Stimulated activated naive CD4-positive, alpha-beta T cell (primary cell): ENCODE measurements at regions not wholly inside any gene's neighbourhood (a gene's known extent, or its start where the extent isn't known, plus 50 kb on each side); places are given as distances from the start of the nearest gene placed in this dataset.
"Not testable (repeated sequence)": the region's sequence is repeated elsewhere in the genome, so short reads cannot be mapped to it uniquely, and the experiment has no call there.

ENCODE experiments used
- DNase-seq, 6 experiments: peaks; one replicate each; lab custom pipeline; 2025; lab: John Stamatoyannopoulos, UW

DNA sequence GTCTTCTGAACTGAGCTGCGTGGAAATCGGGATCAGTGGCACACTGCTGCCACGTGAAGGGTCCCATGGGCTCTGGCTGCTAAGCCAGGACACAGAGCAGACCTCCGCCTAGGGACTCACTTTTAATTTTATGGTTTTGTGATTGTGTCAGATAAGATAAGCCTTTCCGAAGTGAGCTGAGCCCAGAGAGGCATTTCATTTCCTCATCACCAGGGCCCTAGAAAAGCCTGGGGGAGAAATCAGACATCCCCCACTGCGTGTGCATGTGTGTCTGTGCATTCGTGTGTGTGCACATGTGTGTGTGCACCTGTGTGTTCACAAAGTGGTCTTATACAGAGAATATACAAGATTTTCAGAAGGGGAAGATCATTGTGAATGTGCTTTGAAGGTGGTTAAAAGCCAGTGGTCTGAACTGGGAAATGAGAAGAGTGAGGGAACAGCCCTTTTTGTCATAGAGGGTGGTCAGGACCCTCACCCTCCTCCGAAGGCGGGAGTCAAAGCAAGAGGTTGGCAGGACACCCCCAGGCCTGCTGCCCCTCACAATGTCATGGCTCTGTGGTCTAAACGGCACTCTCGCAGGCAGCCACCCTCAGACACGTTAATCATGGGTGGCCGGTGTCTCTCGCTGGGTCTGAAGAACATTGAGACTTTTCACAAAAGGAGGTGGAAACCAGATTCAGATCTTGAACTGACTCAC, 176.1 kb upstream of the PFKP start:
- DNase-seq, result no peak

DNA sequence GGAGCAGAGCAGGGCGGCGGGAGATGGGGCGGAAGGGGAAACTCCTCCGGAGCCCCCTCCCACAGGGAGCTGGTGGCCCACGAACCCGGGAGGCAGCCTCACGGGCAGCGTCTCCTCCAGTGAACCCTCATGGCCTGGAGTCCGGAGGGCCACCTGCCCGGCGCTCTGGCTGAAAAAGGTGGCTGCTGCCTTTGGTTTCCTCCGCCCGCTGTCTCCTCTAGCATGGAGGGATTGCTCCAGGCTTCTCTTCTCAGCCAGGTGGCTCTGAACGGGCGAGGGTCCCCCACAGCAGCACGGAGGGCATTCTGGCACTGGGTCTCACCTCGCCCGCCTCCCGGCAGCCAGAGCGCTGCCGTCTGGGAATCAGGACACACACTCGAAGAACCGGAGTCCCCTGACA, 177.3 kb upstream of the PFKP start:
- no peak for DNase-seq

DNA sequence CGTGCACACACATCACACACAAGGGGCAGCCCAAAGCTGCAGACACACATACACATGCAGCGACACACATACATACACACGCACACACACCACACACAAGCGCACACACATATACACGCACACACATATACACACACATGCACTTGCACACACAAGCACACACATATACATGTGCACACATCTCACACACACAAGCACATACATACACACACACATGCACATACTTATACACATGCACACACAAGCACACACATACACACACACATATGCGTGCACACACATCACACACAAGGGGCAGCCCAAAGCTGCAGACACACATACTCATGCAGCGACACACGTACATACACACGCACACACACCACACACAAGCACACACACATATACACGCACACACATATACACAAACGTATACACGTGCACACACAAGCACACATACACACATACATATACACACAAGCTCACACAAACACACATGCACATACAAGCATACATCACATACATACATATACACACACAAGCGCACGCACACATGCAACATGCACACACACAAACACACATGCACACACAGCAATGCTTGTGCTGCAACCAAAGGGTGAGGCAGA, 178.8 kb upstream of the PFKP start:
- DNase-seq, result no peak

DNA sequence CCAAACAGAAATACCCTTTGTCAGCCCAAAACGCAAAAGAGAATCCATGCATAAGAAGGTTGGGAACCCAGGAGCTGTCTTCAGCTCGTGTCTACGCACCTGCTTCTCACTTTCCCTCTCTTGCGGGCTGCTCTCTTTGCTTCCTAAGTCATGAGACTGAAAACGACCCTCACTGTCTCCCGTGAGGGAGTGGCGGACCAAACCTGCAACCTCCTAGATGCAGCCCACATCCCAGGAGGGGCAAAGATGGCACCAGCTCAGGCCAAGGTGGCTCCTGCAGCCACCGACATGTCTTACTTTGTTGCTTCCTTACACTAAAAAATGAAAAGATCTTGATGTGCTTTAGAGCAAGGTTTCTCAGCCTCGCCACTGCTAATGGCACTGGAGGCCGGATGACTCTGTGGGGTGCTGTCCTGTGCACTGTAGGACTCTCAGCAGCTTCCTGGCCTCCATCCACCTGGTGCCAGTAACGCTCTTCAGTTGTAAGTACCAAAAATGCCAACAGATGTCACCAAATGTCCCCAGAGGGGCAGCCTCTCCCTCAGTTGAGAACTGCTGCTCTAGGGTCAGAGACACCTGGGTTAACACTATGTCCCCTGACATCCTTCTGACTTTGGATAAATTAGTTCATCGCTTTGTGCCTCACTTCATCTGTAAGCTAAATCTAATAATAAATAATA, 179.8 kb upstream of the PFKP start:
- DNase-seq, result no peak

DNA sequence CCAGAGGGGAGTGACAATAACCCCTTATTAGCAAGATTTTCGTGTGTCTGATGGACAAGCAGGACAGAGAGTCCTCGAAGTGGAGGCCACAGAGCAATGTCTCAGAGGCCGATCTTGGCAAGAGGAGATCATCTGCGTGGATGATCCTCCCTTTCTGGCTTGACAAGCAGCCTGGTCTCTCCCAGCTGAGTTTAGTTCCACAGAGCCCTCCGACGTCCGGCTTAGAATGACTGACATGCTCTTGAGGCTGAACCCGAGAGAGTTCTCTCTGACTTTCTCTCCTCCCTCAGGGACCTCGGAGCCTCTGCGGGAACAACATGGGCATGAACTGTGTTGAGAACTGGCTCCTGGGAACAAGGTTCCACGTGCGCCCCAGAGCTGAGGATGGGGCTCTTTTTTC, 180.7 kb upstream of the PFKP start:
- DNase-seq, result no peak

DNA sequence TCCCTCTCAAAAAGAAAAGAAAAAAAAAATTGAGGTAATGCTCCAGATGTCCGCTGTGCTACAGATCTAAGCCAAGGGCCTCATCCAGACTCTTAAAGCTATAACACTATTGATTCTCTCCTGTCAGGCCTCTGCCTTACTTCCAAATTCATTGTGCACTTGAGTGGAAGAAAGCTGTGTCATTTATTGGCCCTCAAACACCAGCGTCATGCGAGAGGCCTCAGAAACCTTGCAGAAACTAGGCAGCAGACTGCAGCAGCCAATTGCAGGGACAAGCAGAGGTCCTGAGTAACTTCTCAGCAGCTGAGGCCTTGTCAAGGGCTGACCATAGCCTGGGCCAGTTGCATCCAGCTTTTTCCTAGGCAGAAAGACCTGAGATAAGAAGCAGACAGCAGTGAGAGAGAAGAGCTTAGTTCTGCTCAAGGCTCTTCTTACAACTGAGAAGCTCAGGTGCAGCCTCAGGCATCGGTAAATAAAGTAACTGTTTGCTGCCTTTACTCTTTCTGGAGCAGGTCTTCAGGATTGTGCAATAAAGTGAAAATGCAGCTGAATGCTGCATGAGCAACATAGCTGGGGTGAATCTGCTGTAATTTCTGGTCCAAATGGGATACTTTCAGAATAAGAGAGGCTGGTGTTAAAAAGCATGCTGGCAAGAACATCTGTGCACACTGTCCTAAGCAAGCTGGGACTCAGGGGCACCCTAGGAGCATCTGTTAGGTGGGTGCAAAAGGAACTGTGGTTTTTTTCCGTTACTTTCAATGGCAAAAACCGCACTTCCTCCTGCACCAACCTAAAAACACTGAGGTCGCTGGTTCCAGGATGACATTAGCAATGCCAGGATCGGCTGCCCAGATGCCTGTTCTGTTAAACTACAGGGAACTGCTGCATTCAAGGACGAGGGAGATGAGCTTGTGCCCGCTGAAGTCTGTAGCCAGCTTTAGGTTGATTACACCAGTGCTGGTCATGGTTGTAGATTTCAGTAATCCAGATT, 181.8 kb upstream of the PFKP start:
- no peak for DNase-seq

DNA sequence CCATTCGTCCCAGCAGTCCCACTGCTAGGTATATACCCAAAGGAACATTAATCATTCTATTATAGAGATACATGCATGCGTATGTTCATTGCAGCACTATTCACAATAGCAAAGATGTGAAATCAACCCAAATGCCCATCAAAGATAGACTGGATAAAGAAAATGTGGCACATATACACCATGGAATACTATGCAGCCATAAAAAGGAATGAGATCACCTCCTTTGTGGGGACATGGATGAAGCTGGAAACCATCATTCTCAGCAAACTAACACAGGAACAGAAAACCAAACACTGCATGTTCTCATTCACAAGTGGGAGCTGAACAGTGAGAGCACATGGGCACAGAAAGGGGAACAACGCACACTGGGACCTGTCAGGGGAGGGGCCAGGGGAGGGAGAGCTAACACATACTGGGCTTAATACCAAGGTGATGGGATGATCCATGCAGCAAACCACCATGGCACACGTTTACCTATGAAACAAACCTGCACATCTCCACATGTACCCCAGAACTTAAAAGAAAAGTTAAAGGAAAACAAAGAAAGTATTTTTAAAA, 183.3 kb upstream of the PFKP start:
- not testable (repeated sequence) for DNase-seq

DNA sequence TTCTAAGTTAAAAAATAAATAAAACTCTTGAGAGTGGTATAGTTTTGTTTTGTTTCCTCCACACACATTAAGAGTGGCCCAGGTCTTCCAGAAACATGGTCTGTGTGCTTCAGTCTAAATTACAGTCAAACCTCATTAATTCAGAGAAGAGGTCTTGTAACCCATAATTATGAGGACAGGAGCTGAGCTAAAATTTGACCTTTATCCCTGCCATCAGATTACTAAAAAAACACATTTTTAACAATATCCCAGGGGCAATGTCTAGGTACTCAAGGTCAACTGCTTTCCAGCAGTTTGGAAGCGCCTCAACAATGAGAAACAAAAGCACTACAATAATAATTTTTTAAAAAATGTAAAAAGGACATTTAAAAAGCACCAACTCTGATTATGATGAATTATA, 184.1 kb upstream of the PFKP start:
- DNase-seq, result no peak

DNA sequence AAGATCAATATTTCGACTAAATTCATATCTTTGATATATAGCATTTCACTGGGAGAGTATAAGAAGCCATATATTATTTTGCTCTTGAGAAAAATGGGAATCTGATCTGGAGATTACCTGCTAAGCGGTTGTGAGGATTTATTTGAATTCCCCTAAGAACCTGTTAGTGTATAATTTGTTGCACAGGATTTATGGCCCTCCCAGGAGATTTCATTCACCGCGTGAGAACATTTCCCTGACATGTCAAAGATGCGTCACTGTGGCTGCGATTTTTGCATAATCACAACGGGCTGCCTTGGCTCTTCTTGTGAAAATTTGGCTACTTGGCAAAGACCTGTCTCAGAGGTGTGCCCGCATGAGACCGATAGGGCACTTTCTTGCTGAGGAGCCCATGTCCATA, 184.7 kb upstream of the PFKP start:
- DNase-seq, result no peak

DNA sequence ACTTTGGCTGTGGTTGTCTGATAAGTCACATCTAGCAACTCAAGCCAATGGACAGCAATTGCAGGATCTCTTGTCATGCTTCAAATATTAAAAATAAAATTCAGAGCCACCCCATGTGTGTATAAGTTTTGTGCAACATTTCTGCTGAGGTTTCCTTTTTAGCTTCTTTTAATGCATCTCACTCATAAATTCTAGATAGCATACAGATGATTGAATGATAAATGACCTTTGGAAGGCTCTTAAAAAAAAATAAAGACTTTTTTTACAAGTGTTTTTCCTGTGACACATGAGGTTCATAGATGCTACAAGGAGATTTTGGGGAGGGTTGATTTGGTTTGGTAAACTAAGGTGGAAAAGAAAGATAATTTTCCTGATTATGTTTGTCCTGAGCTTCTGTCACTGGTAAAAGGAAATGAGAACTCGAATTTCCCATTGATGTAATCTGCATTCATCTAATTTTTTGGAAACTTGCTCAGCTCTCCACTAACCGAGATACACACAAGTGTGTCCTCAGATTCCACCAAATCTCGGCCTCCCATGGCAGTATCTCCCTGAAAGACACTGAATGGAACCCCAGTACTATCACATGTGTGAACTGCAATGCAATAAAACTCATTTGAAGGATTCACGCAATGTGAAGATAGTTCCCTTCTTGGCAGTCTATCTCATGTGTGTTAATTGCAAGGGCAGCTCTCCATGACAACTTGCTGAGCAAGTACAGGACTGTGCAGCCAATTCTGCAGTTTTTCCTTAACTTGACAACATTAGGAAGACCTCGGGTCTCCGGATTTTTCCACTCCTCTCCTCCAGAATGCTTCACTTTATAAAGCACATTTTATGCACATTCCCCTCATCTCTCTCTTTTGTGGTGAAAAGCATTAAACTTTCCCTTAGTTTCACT, 185.4 kb upstream of the PFKP start:
- no peak for DNase-seq

DNA sequence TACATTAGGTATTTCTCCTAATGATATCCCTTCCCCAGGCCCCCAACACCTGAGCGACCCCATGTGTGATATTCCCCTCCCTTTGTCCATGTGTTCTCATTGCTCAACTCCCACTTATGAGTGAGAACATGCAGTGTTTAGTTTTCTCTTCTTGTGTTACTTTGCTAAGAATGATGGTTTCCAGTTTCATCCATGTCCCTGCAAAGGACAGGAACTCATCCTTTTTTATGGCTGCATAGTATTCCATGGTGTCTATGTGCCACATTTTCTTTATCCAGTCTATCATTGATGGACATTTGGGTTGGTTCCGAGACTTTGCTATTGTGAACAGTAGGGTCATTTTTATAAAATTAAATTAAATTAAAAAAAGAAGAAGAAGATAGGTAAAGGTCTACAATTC, 187.3 kb upstream of the PFKP start:
- not testable (repeated sequence) for DNase-seq

DNA sequence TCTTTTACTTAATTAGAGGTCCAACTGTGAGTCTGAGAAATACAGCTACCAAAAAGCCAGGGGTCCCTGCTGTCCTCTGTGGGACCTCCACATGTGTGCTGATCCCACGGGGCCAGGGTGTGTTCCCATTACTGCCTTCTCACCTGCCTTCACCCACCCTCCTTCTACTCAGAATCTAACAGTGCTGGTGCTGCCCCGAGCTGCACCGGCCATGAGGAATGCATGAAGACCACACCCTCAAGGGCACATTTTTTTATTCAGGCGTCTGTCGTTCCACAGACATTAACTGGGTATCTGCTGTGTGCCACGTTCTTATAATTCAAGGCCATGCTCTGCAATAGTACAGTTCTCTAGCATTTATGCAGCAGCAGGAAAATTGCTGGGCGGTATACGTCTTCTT, 188.5 kb upstream of the PFKP start:
- no peak for DNase-seq

DNA sequence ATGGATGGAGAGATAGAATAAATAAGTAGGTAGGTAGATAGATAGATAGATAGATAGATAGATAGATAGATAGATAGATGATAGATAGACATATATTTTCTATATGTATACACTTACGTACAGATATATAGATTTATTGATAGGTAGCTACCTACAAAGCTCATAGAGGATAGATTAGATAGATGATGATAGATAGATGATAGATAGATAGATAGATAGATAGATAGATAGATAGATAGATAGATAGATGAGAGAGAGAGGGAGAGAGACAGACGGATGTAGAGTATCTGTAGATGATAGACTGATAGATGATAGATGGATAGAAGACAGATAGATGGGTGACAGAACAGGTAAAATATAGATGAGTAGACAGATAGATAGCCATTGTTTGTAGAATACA, 191.3 kb upstream of the PFKP start:
- DNase-seq, result no peak

DNA sequence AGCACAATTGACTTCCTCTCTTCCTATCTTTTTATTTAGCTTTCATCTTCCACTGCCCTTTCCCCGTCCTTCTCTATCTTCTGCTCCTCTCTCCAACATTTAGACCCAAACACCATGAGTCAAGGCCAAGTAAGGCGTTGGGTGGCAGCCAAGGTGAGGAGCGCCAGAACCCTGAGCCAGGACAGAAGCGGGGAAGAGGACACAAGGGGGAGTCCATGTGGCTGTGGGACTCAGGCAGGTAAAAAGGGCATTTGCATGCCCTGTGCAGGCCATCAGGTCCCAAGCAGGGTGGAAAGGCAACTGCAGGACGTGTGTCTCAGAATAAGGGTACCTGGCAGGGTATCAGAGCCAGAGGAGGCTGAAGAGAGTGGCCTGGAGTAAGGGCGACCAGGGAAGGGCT, 192.4 kb upstream of the PFKP start:
- DNase-seq, result no peak

DNA sequence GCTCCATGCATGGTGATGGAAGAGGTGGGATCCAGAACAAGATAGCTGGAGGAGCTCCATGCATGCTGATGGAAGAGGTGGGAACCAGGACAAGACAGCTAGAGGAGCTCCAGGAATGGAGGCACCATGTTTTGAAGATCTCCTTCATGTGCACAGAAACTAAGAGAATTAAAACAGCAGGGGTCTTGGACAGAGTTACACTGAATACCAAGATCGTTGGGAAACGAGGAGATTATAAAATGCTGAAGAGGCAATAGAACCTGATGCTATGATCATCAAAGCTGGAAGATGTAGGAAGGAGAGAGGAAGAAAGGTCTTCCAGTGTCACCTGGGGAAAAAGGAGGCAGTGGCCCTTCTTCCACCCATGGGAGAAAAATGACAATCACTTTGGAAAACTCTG, 193.6 kb upstream of the PFKP start:
- no peak for DNase-seq

DNA sequence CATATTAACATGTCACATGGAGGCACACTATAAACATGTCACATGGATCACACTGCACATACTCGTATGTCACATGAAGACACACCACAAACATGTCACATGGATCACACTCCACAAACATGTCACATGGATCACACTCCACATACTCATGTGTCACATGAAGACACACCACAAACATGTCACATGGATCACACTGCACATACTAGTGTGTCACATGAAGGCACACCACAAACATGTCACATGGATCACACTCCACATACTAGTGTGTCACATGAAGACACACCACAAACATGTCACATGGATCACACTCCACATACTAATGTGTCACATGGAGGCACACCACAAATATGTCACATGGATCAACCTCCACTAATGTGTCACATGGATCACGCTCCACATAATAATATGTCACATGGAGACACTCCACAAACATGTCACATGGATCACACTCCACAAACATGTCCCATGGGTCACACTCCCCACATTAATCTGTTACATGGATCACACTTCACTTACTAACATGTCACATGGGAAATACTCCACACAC, 195.6 kb upstream of the PFKP start:
- no peak for DNase-seq

DNA sequence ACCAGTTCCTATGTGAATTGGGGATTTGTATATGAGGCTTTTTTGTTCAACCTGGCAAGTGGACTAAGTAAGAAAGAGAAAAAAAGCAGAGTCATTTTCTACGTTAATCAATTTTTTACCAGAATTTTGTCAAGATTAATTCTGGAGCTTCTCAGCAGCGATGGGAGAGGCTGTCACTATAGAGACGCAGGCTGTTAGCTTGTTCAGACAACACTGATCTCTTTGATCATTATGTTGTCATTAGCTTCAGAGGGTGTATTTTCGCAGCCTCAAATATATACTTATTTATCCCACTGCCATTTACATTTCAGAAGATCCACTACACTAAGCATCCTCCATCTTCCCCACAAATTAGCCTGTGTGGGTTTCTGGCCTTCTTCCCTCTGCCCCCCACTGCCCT, 196.7 kb upstream of the PFKP start:
- DNase-seq, result no peak

DNA sequence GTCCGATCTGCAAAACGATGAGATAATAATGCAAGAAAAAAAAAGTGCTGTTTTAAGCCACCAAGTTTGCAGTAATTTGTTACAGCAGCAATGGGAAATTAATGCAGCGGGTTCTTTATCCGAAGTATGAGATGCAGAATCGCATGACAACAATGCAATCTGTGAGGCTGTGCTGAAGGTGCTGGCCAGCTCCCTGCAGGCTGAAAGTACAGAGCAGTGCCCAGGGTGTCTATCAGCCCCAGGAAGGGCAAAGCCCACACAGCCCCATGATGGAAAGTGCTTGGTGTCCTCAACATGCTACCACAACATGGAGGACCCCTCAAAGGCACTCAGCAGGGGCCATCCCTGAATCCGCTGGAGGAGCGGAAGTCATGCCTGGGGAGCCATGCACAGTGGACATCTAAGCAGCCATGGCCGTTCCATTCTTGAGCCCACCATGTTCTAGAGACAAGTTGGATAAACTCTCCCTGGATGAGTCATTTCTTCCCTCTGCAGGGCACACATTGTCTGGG, 199.5 kb upstream of the PFKP start:
- DNase-seq, result no peak

DNA sequence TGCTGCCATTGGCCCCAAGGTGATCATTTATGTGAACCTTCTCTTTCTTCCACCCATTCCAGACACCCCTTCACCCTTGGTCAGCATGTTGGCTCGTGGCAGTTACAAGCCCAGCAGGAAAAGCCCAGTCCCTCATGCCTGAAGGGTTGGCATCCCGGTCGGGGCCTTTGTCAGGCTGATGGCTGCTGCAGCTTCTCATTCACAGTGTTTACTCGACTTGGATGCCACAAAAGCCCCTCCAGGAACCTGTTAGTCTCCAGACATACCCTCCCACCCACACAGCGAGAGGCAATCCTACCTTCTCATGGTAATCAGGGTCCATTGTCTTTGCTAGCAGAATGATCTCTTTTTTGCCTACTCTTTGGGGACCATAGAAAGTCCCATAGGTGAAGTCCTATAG, 200.8 kb upstream of the PFKP start:
- DNase-seq, result no peak

DNA sequence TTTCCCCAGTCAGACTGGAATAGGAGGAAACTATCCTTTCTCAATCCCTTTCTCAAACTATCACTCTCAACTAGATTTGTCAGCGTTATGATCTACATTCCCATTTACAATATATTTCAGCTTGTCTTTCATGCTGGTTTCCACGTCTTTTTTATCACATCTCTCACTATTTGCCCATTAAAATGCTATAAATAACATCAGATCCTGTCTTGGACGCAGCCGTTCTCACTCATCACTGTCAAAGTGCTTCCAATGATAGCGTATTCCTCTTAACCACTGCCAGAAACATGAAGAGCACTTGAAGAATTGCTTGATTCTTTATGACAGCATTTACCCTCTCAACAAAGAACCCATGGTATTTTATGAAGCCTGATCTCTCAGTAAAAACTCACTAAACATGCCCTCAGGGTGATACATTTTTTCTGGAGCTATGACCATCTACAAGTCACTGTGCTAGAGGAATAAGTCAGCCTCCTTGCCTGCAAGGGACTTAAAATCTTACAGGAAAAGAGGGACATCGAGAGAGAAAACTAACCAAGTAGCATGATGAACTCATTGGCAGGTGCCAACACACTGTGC, 205.6 kb upstream of the PFKP start:
- no peak for DNase-seq
